Heart left ventricle (tissue), 16 donors: ENCODE measurements at regions not wholly inside any gene's neighbourhood (a gene's known extent, or its start where the extent isn't known, plus 50 kb on each side); places are given as distances from the start of the nearest gene placed in this dataset.

Experiments used
- ATAC-seq, 4 donors: fragments of 200-7000 bp; cut with Tn5 transposase; one replicate each; pipeline ENCODE4 v1.9.1; 2020 to 2022; ENCODE audit warnings: moderate library complexity in 4 of 4, mild to moderate bottlenecking in 3 of 4, moderate number of reproducible peaks in 1 of 4
- DNase-seq, 5 donors: peaks; one replicate each; pipeline ENCODE4 v3.0.0-alpha.2; 2020
- H3K27ac ChIP-seq, 12 donors: fragments of 200-600 bp; sonication (generic) in 4 of 12; one replicate each; pipeline versions ENCODE4 v1.5.0 to v1.8.0; 2016 to 2022; ENCODE audit warnings: mild to moderate bottlenecking in 2 of 12
- H3K27me3 ChIP-seq, 9 donors: fragments of 200-600 bp; sonication (generic) in 2 of 9; one replicate each; pipeline versions ENCODE4 v1.5.1 to v1.8.0; 2016 to 2022; ENCODE audit warnings: mild to moderate bottlenecking in 3 of 9
- H3K36me3 ChIP-seq, 9 donors: fragments of 200-600 bp; sonication (generic) in 2 of 9; one replicate each; pipeline versions ENCODE4 v1.5.0 to v1.8.0; 2018 to 2022; ENCODE audit warnings: mild to moderate bottlenecking in 2 of 9
- H3K4me1 ChIP-seq, 12 donors: fragments of 200-600 bp; sonication (generic) in 4 of 12; one replicate each; pipeline versions ENCODE4 v1.5.0 to v1.8.0; 2016 to 2022; ENCODE audit warnings: mild to moderate bottlenecking in 3 of 12
- H3K4me3 ChIP-seq, 12 donors: fragments of 200-600 bp; sonication (generic) in 4 of 12; one replicate each; pipeline versions ENCODE4 v1.5.0 to v1.8.0; 2017 to 2022; ENCODE audit warnings: mild to moderate bottlenecking in 9 of 12, moderate library complexity in 4 of 12
- H3K9me3 ChIP-seq, 12 donors: fragments of 200-600 bp; sonication (generic) in 4 of 12; one replicate each; pipeline versions ENCODE4 v1.5.0 to v1.8.0; 2016 to 2022; ENCODE audit warnings: mild to moderate bottlenecking in 1 of 12
- POLR2A ChIP-seq, 2 donors: fragments of 450-650 bp; IDR thresholded peaks; one replicate each; pipeline ENCODE4 v1.6.1; 2017; ENCODE audit warnings: antibody characterized with exemption in 2 of 2, mild to moderate bottlenecking in 2 of 2, moderate library complexity in 2 of 2
- WGBS, 4 donors: extraction: QIAGEN DNeasy Blood & Tissue Kit in 2 of 4; methylation state at CpG; one replicate each; pipeline versions ENCODE4 v1.1.5 to v1.1.7; 2013 to 2018; 5-methylcytosine and 5-hydroxymethylcytosine counted together
- intact Hi-C, 10 donors: fragments of 100-400 bp; cut with DNase I; formaldehyde crosslinking; loops; one replicate each; pipeline versions ENCODE4 v1.11.1 to v1.14.2; 2022
- TF ChIP-seq, protein P1 (sequence below), 12 donors: fragments of 200-600 bp; sonication (generic) in 4 of 12; IDR thresholded peaks; one replicate each; pipeline versions ENCODE4 v1.5.0 to v1.8.0; 2018 to 2022; ENCODE audit warnings: antibody characterized with exemption in 12 of 12, mild to moderate bottlenecking in 5 of 12
- donor health status: ischemic (EF 13 %, LVEDD 7.1; RV severe dilation, severe dysfunction).
- donor health status: healthy with polysubstance abuse.
- donor health status: DM: no; HTN: yes; CAD: no.
- donor health status: DM: no; HTN: no; CAD: no.
- donor health status: ischemic (EF 25% LVEDD 6.9; RV normal size, moderate dysfunction).
- donor health status: ischemic (EF 25% LVEDD 5.7; RV mildly dilated, moderate dysfunction).
- donor health status: healthy.
- donor health status: DM: yes; HTN: yes; CAD: no.
- donor health status: ischemic (EF 35%, LVEDD 5.7; RV mildly dilated, moderate dysfunction).
- donor health status: nonischemic (EF 11% LVEDD 7.7; RV severe dilation, severe dysfunction).
- donor health status: DM: yes; HTN: yes; CAD: no.
- donor health status: PGD.
- donor health status: ischemic (EF 29% LVEDD 5.4; RV normal size, mild dysfunction).
- donor health status: nonischemic (EF 23%, LVEDD 6.1; RV moderate dilation, normal function).

DNA sequence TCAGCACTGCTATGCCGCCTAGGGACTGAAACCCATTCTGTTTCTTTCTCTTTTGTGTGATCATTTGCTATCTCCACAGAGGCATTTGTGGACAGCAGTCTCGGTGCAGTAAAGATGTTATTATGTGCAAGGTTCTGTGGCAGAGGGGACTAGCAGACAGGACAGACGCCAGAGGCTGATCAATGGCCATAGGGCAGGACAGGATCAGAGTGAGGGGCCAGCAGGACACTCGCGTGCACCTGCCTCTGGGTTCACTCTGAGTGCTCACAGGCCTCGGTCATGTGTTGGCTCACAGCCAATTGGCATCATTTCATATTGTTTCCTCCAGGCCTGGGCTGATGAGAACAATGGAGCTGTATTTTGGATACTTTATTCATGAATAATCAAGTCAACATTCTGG is 212.6 kb downstream of the TGFB2 start:
- intact Hi-C loops: no loop called here
- no peak overlapping the region for H3K27ac ChIP-seq
- H3K4me1 ChIP-seq: peaks cover 0 to 11% (median 4%) of the 10 kb centered on the region in 12 donors
- peaks cover 0 to 4% (median 0%) of the 10 kb centered on the region in 12 donors for H3K9me3 ChIP-seq
- H3K4me3 ChIP-seq: no peak overlapping the region
- peak in 4 of 5 donors; percentile 32 to 50 (median 42) for DNase-seq
- H3K27me3 ChIP-seq: no peaks in the 10 kb centered on the region
- 23 to 34% (median 27%) methylated on average over 6 of the region's 6 CpGs for WGBS, 4 donors
- TF ChIP-seq POLR2A (IDR thresholded peaks at IDR 0.05): no peak
- TF ChIP-seq, protein P1, sequence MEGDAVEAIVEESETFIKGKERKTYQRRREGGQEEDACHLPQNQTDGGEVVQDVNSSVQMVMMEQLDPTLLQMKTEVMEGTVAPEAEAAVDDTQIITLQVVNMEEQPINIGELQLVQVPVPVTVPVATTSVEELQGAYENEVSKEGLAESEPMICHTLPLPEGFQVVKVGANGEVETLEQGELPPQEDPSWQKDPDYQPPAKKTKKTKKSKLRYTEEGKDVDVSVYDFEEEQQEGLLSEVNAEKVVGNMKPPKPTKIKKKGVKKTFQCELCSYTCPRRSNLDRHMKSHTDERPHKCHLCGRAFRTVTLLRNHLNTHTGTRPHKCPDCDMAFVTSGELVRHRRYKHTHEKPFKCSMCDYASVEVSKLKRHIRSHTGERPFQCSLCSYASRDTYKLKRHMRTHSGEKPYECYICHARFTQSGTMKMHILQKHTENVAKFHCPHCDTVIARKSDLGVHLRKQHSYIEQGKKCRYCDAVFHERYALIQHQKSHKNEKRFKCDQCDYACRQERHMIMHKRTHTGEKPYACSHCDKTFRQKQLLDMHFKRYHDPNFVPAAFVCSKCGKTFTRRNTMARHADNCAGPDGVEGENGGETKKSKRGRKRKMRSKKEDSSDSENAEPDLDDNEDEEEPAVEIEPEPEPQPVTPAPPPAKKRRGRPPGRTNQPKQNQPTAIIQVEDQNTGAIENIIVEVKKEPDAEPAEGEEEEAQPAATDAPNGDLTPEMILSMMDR (IDR thresholded peaks at IDR 0.05): no peak
- H3K36me3 ChIP-seq: no peaks in the 10 kb centered on the region
- peak in 3 of 4 donors; percentile 46 to 80 (median 61) for ATAC-seq

DNA sequence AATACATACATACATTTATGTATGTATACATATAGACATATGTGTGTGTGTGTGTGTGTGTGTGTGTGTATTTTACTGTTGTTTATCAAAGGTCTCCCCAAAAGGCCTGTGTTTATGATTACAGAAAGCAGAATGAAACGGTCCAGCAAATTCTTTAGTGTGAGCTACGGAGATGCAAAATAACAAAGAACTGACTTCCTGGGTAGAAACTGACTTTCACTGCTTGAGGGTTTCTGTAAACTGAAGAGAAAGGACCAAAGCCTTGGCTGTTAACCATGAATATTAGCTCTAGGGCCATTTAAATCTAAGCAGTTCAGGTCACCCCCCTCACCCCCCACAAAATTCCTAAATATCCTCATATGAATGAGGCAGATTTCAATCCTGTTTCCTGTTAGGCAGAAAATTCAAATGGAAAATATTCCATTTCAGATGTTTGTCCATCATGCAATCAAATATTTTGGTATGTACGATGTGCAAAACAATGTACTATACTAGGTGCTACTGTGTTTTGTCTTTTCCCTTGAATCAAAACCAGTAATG is 213.2 kb downstream of the TGFB2 start:
- WGBS, 4 donors: 55 to 78% (median 73%) methylated on average over 3 of the region's 3 CpGs
- peaks cover 0 to 11% (median 4%) of the 10 kb centered on the region in 12 donors for H3K4me1 ChIP-seq
- intact Hi-C loops: no loop called here
- TF ChIP-seq, protein P1 (IDR thresholded peaks at IDR 0.05): no peak
- TF ChIP-seq POLR2A (IDR thresholded peaks at IDR 0.05): no peak
- peaks cover 0 to 4% (median 0%) of the 10 kb centered on the region in 12 donors for H3K9me3 ChIP-seq
- no peaks in the 10 kb centered on the region for H3K27me3 ChIP-seq
- no peak overlapping the region for H3K27ac ChIP-seq
- no peak overlapping the region for H3K4me3 ChIP-seq
- no peak for DNase-seq
- no peak for ATAC-seq
- no peaks in the 10 kb centered on the region for H3K36me3 ChIP-seq

DNA sequence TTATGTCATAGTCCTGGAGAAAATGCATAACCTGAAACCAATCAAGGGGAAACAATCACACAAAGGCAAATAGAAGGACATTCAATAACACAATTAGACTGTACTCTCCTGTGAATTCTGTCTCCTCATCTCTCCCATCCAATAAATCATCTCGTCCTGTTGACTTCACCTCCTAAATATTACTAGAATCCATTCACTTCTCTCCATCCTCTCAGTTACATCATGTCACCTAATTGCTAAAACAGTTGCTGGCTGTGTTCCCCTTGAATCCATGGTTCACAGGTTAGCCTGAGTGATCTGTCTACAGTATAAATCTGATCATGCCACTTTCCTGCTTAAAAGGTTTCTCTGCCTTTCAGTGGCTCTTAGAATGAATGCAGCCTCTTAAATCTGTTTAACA is 220.2 kb downstream of the TGFB2 start:
- H3K36me3 ChIP-seq: no peaks in the 10 kb centered on the region
- intact Hi-C loops: loop anchor here in 1 of 10 donors (5.0 kb wide), 1 partner anchor 662 kb away; no protein-coding TSS in a partner anchor
- no peaks in the 10 kb centered on the region for H3K9me3 ChIP-seq
- ATAC-seq: no peak
- no peak overlapping the region for H3K27ac ChIP-seq
- TF ChIP-seq, protein P1 (IDR thresholded peaks at IDR 0.05): no peak
- TF ChIP-seq POLR2A (IDR thresholded peaks at IDR 0.05): no peak
- 68 to 79% (median 74%) methylated on average over 1 of the region's 1 CpG for WGBS, 4 donors
- H3K4me3 ChIP-seq: no peak overlapping the region
- no peak for DNase-seq
- H3K27me3 ChIP-seq: no peaks in the 10 kb centered on the region
- no peaks in the 10 kb centered on the region for H3K4me1 ChIP-seq

GRCh38 chr1:218568962-218569550 is 223.9 kb downstream of the TGFB2 start:
- intact Hi-C loops: loop anchor here in 1 of 10 donors (5.0 kb wide), 1 partner anchor 658 kb away; no protein-coding TSS in a partner anchor
- no peaks in the 10 kb centered on the region for H3K4me1 ChIP-seq
- no peaks in the 10 kb centered on the region for H3K27me3 ChIP-seq
- DNase-seq: no peak
- no peaks in the 10 kb centered on the region for H3K9me3 ChIP-seq
- H3K27ac ChIP-seq: no peak overlapping the region
- no peak for ATAC-seq
- TF ChIP-seq, protein P1 (IDR thresholded peaks at IDR 0.05): no peak
- no peak for TF ChIP-seq POLR2A (IDR thresholded peaks at IDR 0.05)
- no peaks in the 10 kb centered on the region for H3K36me3 ChIP-seq
- WGBS, 4 donors: 88 to 90% (median 89%) methylated on average over 5 of the region's 5 CpGs
- H3K4me3 ChIP-seq: no peak overlapping the region
